ENCODE measurements at regions not wholly inside any gene's neighbourhood (a gene's known extent, or its start where the extent isn't known, plus 50 kb on each side); places are given as distances from the start of the nearest gene placed in this dataset.

DNA sequence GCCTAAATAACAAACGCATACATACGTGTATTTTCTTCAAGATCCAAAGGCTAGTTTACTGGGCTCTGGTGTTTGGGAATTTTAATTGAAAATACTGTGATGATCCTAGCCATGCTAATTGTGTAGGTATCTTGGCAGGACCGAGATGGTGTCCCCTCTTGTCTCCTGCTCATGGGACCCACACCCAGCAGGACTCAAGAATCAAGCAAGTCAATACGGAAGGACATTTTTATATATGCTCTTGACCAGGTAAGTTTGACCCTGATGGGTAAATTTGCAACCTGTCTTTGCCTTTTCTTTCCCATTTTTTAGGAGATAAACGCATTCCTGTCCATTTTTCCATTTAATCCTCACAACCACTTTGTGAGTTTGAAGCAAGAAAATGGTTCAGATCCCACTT lies 111.8 kb upstream of the MYCN start:
- Histone ChIP-seq H3K4me3 (ENCODE audit: low read depth in 1 of 5, low read length in 5 of 5) (no peak overlapping the region), H3K27ac (ENCODE audit: low read depth, low read length) (no peak overlapping the region), H3K36me3 (ENCODE audit: control insufficient read depth in 5 of 5, insufficient read depth in 5 of 5, low read length in 5 of 5) (no peaks in the 10 kb centered on the region), H3K9me3 (ENCODE audit: control insufficient read depth in 5 of 5, low read length in 5 of 5) (no peaks in the 10 kb centered on the region), H3K4me1 (ENCODE audit: control insufficient read depth in 5 of 5, insufficient read depth in 5 of 5, low read length in 5 of 5) (peaks cover 0 to 4% (median 0%) of the 10 kb centered on the region in 5 donors), H3K9ac (ENCODE audit: low read length in 5 of 5) (no peak overlapping the region), H3K27me3 (ENCODE audit: control insufficient read depth in 5 of 5, insufficient read depth in 4 of 5, low read length in 5 of 5) (peaks cover 3 to 6% (median 5%) of the 10 kb centered on the region in 5 donors)

DNA sequence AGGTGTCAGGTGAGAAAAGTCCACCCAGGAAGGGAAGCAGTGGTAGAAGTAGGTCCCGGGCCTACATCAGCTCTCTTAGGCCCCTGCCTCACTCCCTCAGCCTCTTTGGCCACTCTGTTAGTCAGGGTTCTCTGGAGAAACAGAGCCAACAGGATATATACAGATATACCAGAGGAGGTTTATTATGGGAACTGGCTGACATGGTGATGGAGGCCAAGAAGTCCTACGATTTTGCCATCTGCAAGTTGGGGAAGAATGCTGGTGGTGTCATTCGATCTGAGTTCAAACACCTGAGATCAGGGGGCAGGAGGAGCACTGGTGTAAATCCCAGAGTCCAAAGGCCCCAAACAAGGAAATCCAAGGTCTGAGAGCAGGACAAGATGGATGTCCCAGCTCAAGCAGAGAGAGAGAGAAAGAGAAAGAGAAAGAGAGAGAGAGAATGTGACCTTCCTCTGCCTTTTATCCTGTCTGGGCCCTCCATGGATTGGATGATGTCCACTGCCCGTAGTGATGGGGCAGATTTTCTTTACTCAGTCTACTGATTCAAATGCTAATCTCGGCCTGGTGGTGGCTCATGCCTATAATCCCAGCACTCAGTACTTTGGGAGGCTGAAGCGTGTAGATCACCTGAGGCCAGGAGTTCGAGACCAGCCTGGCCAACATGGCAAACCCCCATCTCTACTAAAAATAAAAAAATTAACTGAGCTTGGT lies 111.1 kb upstream of the MYCN start:
- H3K27ac ChIP-seq (ENCODE audit: low read depth, low read length): no peak overlapping the region
- no peak overlapping the region for H3K4me3 ChIP-seq (ENCODE audit: low read depth in 1 of 5, low read length in 5 of 5)
- no peaks in the 10 kb centered on the region for H3K9me3 ChIP-seq (ENCODE audit: control insufficient read depth in 5 of 5, low read length in 5 of 5)
- peaks cover 3 to 6% (median 5%) of the 10 kb centered on the region in 5 donors for H3K27me3 ChIP-seq (ENCODE audit: control insufficient read depth in 5 of 5, insufficient read depth in 4 of 5, low read length in 5 of 5)
- no peaks in the 10 kb centered on the region for H3K36me3 ChIP-seq (ENCODE audit: control insufficient read depth in 5 of 5, insufficient read depth in 5 of 5, low read length in 5 of 5)
- no peak overlapping the region for H3K9ac ChIP-seq (ENCODE audit: low read length in 5 of 5)
- peaks cover 0 to 4% (median 0%) of the 10 kb centered on the region in 5 donors for H3K4me1 ChIP-seq (ENCODE audit: control insufficient read depth in 5 of 5, insufficient read depth in 5 of 5, low read length in 5 of 5)

DNA sequence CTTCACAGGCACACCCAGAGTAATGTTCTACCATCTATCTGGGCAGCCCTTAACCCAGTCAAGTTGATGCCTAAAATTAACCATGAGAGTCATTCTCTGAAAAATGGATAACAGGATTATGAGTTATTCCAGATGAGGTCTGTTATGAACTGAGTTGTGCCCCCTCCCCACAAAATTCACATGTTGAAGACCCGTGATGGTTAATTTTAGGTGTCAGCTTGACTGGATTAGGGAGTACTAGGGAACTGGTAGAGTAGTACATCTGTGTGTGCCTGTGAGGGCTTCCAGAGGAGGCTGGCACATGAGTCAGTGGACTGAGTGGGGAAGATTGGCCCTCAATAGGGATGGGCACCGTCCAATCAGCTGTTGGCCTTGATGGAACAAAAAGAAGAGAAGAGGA lies 110.4 kb upstream of the MYCN start:
- Histone ChIP-seq H3K4me1 (ENCODE audit: control insufficient read depth in 5 of 5, insufficient read depth in 5 of 5, low read length in 5 of 5) (peaks cover 0 to 4% (median 0%) of the 10 kb centered on the region in 5 donors), H3K9me3 (ENCODE audit: control insufficient read depth in 5 of 5, low read length in 5 of 5) (no peaks in the 10 kb centered on the region), H3K27me3 (ENCODE audit: control insufficient read depth in 5 of 5, insufficient read depth in 4 of 5, low read length in 5 of 5) (peaks cover 3 to 6% (median 5%) of the 10 kb centered on the region in 5 donors), H3K36me3 (ENCODE audit: control insufficient read depth in 5 of 5, insufficient read depth in 5 of 5, low read length in 5 of 5) (no peaks in the 10 kb centered on the region), H3K9ac (ENCODE audit: low read length in 5 of 5) (no peak overlapping the region), H3K27ac (ENCODE audit: low read depth, low read length) (no peak overlapping the region), H3K4me3 (ENCODE audit: low read depth in 1 of 5, low read length in 5 of 5) (no peak overlapping the region)

DNA sequence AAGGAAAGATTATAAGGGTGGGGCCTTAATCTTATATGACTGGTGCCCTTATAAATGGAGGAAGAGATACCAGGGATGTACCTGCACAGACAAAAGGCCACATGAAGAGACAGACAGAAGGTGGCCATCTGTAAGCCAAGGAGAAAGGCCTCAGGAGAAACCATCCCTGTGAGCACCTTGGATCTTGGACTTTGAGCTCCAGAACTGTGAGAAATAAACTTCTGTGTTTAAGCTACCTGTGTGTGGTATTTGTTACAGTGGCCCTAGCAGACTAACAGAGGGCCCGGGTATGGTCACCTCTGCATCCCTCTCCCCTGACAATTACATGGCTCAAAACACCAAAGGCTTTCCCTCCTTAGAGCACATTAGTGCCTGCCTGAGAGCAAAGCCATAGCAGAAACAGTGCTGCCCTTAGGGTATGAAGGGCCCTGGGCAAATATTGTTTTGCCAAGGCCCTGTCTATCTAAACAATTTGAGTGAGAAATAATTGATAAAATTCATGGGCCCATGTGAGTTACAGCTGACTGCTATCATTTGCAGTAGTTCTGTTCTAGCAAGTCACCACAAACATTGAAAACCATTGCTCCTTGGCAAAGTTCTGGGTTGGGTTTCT lies 109.3 kb upstream of the MYCN start:
- H3K4me3 ChIP-seq (ENCODE audit: low read depth in 1 of 5, low read length in 5 of 5): no peak overlapping the region
- H3K9ac ChIP-seq (ENCODE audit: low read length in 5 of 5): no peak overlapping the region
- H3K27ac ChIP-seq (ENCODE audit: low read depth, low read length): no peak overlapping the region
- H3K4me1 ChIP-seq (ENCODE audit: control insufficient read depth in 5 of 5, insufficient read depth in 5 of 5, low read length in 5 of 5): peaks cover 0 to 4% (median 0%) of the 10 kb centered on the region in 5 donors
- no peaks in the 10 kb centered on the region for H3K36me3 ChIP-seq (ENCODE audit: control insufficient read depth in 5 of 5, insufficient read depth in 5 of 5, low read length in 5 of 5)
- peaks cover 0 to 6% (median 3%) of the 10 kb centered on the region in 5 donors for H3K27me3 ChIP-seq (ENCODE audit: control insufficient read depth in 5 of 5, insufficient read depth in 4 of 5, low read length in 5 of 5)
- peaks cover 0 to 5% (median 0%) of the 10 kb centered on the region in 5 donors for H3K9me3 ChIP-seq (ENCODE audit: control insufficient read depth in 5 of 5, low read length in 5 of 5)

DNA sequence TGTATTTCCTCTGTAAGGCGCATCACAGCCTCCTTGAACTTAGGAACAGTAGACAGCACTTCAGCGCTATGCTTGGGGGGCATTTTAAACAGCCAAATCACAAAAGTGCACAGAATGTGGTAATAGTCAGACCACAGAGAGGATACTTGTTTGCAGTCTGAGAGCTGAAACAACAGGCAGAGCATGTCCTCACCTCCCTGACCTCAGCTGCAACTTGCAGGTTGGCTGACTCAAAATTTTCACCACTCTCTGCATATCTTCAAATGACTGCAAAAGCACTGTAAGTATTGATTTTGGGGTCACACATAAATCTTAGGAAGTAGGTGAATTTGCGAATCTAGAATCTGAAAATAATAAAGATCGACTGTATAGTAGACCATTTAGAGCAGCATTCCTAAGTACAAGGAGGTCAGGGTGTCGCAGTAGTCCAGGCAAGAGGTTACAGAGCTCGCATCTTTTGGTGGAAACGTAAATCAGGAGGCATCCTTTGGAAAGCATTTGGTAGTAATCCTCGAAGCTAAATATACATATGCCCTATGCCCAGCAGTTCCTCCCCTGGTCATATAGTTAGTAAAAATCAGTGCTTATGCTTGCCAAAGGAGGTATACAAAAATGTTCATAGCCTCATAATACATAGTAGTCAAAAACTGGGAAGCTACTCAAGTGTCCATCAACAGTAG lies 108.2 kb upstream of the MYCN start:
- peaks cover 0 to 5% (median 0%) of the 10 kb centered on the region in 5 donors for H3K9me3 ChIP-seq (ENCODE audit: control insufficient read depth in 5 of 5, low read length in 5 of 5)
- no peak overlapping the region for H3K27ac ChIP-seq (ENCODE audit: low read depth, low read length)
- H3K36me3 ChIP-seq (ENCODE audit: control insufficient read depth in 5 of 5, insufficient read depth in 5 of 5, low read length in 5 of 5): no peaks in the 10 kb centered on the region
- H3K9ac ChIP-seq (ENCODE audit: low read length in 5 of 5): no peak overlapping the region
- peaks cover 0 to 3% (median 0%) of the 10 kb centered on the region in 5 donors for H3K27me3 ChIP-seq (ENCODE audit: control insufficient read depth in 5 of 5, insufficient read depth in 4 of 5, low read length in 5 of 5)
- H3K4me1 ChIP-seq (ENCODE audit: control insufficient read depth in 5 of 5, insufficient read depth in 5 of 5, low read length in 5 of 5): no peaks in the 10 kb centered on the region
- H3K4me3 ChIP-seq (ENCODE audit: low read depth in 1 of 5, low read length in 5 of 5): no peak overlapping the region

DNA sequence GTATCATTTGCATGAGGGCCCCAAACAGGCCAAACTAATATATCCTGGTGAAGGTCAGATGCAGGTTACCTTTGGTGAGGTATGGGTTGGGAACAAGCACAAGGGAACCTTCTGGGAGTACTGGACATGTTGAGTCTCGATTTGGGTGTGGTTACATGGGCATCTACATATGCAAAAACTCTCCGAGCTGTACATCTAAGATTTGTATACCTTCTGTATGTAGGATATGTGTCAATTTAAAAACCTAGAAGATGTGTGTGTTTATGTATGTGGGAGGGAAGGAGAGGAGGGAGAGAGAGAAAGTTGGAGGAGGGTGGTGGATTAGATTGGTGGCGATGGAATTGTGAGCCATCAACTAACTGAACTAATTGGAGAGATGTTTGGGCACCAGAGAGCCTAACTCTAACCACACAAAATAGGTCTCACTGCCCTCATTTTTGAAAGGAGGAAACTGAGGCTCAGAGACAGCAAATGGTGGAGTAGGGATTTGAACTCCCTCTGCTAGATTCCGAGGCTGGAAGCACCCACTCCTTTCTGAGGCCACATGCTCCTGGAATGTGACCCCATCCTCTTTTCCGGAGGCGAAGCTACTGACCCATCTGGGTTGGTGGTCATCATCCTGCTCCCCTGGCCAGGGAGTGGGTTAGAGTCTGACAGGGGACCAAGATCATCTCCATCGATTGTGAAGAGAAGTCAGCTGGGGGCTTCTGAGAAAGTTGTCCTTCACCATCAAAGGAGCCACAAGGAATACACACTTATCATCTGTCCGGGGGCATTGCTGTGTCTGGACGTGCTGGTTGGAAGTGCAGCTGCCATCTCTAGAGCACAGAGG lies 107.3 kb upstream of the MYCN start:
- H3K4me3 ChIP-seq (ENCODE audit: low read depth in 1 of 5, low read length in 5 of 5): no peak overlapping the region
- no peak overlapping the region for H3K9ac ChIP-seq (ENCODE audit: low read length in 5 of 5)
- no peaks in the 10 kb centered on the region for H3K36me3 ChIP-seq (ENCODE audit: control insufficient read depth in 5 of 5, insufficient read depth in 5 of 5, low read length in 5 of 5)
- H3K27ac ChIP-seq (ENCODE audit: low read depth, low read length): no peak overlapping the region
- peaks cover 0 to 5% (median 0%) of the 10 kb centered on the region in 5 donors for H3K9me3 ChIP-seq (ENCODE audit: control insufficient read depth in 5 of 5, low read length in 5 of 5)
- H3K4me1 ChIP-seq (ENCODE audit: control insufficient read depth in 5 of 5, insufficient read depth in 5 of 5, low read length in 5 of 5): no peaks in the 10 kb centered on the region
- H3K27me3 ChIP-seq (ENCODE audit: control insufficient read depth in 5 of 5, insufficient read depth in 4 of 5, low read length in 5 of 5): peaks cover 0 to 5% (median 0%) of the 10 kb centered on the region in 5 donors

DNA sequence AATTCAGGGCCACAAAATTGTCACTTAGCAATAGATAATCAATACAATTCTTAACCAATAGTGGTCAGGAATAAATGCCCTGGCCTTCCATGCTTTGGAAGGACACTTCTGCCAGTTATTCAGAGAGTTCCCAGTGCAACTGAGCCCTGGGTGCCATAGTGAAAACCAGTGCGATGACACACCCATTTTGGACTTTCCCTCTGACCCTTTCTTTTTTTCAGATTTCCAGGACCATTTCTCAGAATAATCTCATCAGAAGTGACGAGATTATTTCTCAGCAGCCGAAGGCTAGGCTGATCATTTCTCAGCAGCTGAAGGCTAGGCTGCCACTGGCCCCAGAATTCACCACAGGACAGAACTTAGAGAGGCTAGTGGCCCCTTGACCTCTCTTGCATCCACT lies 106.6 kb upstream of the MYCN start:
- H3K36me3 ChIP-seq (ENCODE audit: control insufficient read depth in 5 of 5, insufficient read depth in 5 of 5, low read length in 5 of 5): no peaks in the 10 kb centered on the region
- H3K27ac ChIP-seq (ENCODE audit: low read depth, low read length): no peak overlapping the region
- H3K4me1 ChIP-seq (ENCODE audit: control insufficient read depth in 5 of 5, insufficient read depth in 5 of 5, low read length in 5 of 5): no peaks in the 10 kb centered on the region
- no peak overlapping the region for H3K9ac ChIP-seq (ENCODE audit: low read length in 5 of 5)
- peaks cover 0 to 5% (median 0%) of the 10 kb centered on the region in 5 donors for H3K9me3 ChIP-seq (ENCODE audit: control insufficient read depth in 5 of 5, low read length in 5 of 5)
- peaks cover 0 to 5% (median 0%) of the 10 kb centered on the region in 5 donors for H3K27me3 ChIP-seq (ENCODE audit: control insufficient read depth in 5 of 5, insufficient read depth in 4 of 5, low read length in 5 of 5)
- no peak overlapping the region for H3K4me3 ChIP-seq (ENCODE audit: low read depth in 1 of 5, low read length in 5 of 5)

DNA sequence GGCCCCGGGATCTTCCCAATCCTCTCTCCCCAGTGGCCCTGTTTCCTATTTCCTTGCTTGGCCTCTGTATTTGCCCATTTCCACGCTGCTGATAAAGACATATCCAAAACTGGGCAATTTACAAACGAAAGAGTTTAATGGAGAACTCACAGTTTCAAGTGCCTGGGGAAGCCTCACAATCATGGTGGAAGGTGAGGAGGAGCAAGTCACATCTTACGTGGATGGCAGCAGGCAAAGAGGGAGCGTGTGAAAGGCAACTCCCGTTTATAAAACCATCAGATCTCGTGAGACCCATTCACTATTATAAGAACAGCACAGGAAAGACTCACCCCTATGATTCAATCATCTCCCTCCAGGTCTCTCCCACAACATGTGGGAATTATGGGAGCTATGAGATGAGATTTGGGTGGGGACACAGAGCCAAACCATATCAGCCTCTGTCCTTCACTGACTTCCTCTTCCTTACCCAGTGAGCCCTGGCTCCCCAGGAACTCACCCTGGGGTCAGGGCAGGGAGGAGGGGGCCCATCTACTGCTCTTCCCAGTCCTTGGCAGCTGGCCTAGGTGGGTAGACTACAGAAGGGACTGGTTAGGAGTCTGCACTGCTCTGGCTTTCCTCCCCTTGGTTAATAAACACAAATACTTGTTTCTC lies 105.8 kb upstream of the MYCN start:
- Histone ChIP-seq H3K4me1 (ENCODE audit: control insufficient read depth in 5 of 5, insufficient read depth in 5 of 5, low read length in 5 of 5) (no peaks in the 10 kb centered on the region), H3K27ac (ENCODE audit: low read depth, low read length) (no peak overlapping the region), H3K27me3 (ENCODE audit: control insufficient read depth in 5 of 5, insufficient read depth in 4 of 5, low read length in 5 of 5) (peaks cover 0 to 5% (median 0%) of the 10 kb centered on the region in 5 donors), H3K9ac (ENCODE audit: low read length in 5 of 5) (no peak overlapping the region), H3K36me3 (ENCODE audit: control insufficient read depth in 5 of 5, insufficient read depth in 5 of 5, low read length in 5 of 5) (no peaks in the 10 kb centered on the region), H3K4me3 (ENCODE audit: low read depth in 1 of 5, low read length in 5 of 5) (no peak overlapping the region), H3K9me3 (ENCODE audit: control insufficient read depth in 5 of 5, low read length in 5 of 5) (peaks cover 0 to 5% (median 0%) of the 10 kb centered on the region in 5 donors)

DNA sequence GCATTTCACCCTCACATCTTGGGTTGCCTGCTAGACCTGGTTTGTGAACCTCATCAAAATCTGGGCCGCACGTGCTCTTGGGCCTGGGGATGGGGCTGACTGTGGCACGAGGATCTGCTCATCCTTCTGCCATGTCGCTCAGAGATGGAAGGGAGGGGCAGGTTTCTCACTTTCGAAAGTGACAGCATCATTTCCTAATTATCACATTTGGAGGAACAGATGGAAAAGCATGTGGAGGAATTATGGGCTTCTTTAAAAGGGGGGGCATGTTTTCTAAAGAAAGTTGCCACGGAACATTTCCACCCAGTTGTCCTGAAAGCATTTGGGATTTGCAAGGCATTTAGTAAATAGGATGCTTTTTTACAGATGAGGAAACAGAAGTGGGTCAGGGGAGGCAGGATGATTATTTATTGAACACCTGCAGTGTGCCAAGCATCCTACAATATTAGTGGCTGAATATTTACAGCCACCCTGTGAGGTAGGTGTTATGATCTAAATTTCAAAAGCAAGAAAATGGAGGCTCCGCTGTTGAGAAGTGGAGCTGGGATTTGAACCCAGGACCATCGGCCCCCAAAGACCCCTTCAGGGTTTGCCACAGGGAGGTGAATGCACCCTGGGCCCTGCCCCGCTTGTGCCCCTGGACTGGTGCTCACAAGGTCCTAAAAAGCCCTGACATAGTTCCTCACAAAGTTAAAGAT lies 104.2 kb upstream of the MYCN start:
- Histone ChIP-seq H3K36me3 (ENCODE audit: control insufficient read depth in 5 of 5, insufficient read depth in 5 of 5, low read length in 5 of 5) (no peaks in the 10 kb centered on the region), H3K9me3 (ENCODE audit: control insufficient read depth in 5 of 5, low read length in 5 of 5) (peaks cover 0 to 5% (median 0%) of the 10 kb centered on the region in 5 donors), H3K4me1 (ENCODE audit: control insufficient read depth in 5 of 5, insufficient read depth in 5 of 5, low read length in 5 of 5) (no peaks in the 10 kb centered on the region), H3K4me3 (ENCODE audit: low read depth in 1 of 5, low read length in 5 of 5) (no peak overlapping the region), H3K27ac (ENCODE audit: low read depth, low read length) (no peak overlapping the region), H3K27me3 (ENCODE audit: control insufficient read depth in 5 of 5, insufficient read depth in 4 of 5, low read length in 5 of 5) (peaks cover 0 to 5% (median 0%) of the 10 kb centered on the region in 5 donors), H3K9ac (ENCODE audit: low read length in 5 of 5) (no peak overlapping the region)

Data from subcutaneous abdominal adipose tissue (tissue), 5 donors.